ENCODE measurements at regions not wholly inside any gene's neighbourhood (a gene's known extent, or its start where the extent isn't known, plus 50 kb on each side); places are given as distances from the start of the nearest gene placed in this dataset.

- no peak for TF ChIP-seq CUX1 (IDR thresholded peaks at IDR 0.05; ENCODE audit: insufficient replicate concordance, low read depth, low read length)
- no peak for TF ChIP-seq ZNF592 (IDR thresholded peaks at IDR 0.05)
- no peak for TF ChIP-seq LARP7 (IDR thresholded peaks at IDR 0.05)
- no peak for TF ChIP-seq PAX5 (IDR thresholded peaks at IDR 0.05; ENCODE audit: borderline replicate concordance, low read depth, low read length)
- TF ChIP-seq SP1 (IDR thresholded peaks at IDR 0.05; ENCODE audit: low read depth, low read length): no peak
Observed at GRCh38 chrX:25131055-25131454, 115.3 kb upstream of the ARX start (continued).
